Activated effector memory CD4-positive, alpha-beta T cell treated with Interleukin-2 at 50 U/mL for 16 hours (primary cell): ENCODE measurements at regions not wholly inside any gene's neighbourhood (a gene's known extent, or its start where the extent isn't known, plus 50 kb on each side); places are given as distances from the start of the nearest gene placed in this dataset.
"Not testable (repeated sequence)": the region's sequence is repeated elsewhere in the genome, so short reads cannot be mapped to it uniquely, and the experiment has no call there.

Source experiments
- DNase-seq: peaks from one replicate; pipeline ENCODE4 v3.0.0-alpha.2; 2020

- no peak for DNase-seq
Measured at GRCh38 chr3:66863205-66864111, 134.6 kb upstream of the KBTBD8 start.

DNA sequence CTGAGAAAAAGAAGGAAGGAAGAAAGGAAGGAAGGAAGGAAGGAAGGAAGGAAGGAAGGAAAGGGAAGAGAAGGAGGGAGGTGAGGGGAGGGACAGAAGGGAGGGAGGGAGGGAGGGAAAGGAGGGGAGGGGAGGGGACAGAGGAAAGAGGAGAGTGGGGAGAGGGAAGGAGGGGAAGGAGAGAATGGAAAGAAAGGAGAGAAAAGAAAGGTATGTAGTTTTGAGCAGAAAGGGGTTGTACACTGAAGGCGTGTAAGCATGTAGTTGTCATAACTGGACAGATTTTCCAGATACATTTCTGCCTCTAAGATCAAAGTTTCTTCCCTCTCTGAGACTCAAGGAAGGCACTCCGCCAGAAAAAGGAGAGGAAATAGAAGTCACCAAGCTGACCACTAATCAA is 113.4 kb upstream of the KBTBD8 start:
- no peak for DNase-seq

- DNase-seq, result no peak
Measured at GRCh38 chr3:66885326-66886000, 112.6 kb upstream of the KBTBD8 start.

- DNase-seq, result no peak
Measured at GRCh38 chr3:66889750-66890494, 108.2 kb upstream of the KBTBD8 start.

GRCh38 chr3:66898155-66898554 is 100.0 kb upstream of the KBTBD8 start:
- DNase-seq, result no peak

DNA sequence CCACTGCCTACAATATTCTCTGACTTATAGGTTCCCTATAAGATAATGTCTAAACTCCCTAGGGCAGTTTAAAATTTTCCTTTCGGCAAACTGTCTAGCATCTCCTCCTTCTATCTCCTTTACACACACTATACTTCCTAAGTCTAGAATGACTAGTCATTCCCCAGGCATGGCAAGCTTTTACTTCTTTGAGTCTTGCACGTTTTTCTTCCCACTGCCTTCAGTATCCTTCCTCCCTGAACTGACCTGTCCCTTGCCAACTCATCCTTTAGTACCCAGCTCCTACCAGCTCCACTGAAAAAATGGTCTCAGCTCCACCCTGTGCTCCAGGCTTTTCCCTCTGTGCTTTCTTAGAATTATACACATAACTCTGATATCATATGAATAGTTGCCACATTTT is 93.8 kb upstream of the KBTBD8 start:
- no peak for DNase-seq

DNA sequence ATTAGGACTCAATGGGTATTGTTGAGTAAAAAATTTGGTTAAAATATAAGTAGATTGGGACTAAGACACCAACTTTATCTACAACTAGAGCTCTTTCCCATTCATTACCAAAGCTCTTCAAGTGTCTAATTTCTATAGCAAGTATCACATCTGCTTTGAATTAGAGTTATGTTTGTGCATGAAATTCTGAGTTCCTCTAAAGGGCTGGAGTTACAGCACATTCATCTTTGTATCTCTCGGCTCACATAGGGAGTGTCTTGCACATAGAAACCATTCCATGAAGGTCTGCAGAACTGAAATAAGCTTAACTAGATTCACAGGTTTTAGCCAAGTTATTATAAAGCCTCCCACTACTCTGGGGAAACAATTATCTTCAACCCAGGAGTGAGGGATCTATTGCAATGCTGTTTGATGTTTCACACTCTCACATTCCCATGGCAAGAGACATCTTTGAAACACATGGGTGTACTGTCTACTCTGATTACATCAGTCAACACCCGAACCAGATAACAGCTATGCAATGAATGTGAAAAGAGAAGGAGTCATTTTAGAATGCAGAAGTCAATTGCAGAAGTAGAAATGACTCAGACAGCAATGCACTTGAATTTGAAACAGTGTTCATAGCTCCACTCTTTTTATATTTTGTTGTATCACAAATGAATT is 93.1 kb upstream of the KBTBD8 start:
- DNase-seq, result no peak

DNA sequence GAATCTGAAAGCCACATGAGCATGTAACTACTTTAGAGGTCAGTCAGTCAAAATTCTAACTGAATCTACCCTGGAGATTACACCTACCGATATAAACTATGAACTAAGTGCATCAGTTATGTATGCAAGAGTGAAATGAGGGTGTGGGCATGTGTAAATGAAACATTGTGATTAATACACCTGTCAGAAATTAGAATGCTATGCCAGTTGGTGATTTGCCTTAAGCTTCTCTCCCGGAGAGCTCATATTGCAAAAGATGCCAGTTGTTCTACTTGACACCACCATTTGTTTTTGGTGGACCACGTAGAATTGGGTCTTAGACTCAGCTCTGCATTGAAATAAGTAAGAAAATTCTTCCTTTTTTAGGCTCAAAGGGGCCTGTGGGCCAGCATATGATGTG is 91.0 kb upstream of the KBTBD8 start:
- DNase-seq, result no peak

GRCh38 chr3:66910266-66911055 is 87.6 kb upstream of the KBTBD8 start:
- no peak for DNase-seq

DNA sequence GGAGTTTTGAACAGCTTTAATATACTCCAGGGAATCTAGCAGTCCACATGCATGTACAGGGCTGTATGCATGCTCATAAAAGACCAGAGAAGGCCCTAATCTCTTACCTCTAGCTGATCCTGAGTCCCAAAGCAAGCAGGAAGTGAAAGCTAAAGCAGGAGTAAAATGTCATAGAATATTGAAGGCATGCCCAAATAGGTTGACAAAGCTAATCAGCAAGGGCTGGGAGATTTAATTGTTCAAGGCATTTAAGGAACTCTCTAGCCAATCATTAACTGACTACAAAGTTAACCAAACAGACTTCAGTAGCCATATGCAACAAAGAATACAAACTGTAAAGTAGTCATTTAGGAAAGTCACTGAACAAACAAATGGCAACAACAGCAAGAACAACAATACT is 85.8 kb upstream of the KBTBD8 start:
- DNase-seq, result no peak

DNA sequence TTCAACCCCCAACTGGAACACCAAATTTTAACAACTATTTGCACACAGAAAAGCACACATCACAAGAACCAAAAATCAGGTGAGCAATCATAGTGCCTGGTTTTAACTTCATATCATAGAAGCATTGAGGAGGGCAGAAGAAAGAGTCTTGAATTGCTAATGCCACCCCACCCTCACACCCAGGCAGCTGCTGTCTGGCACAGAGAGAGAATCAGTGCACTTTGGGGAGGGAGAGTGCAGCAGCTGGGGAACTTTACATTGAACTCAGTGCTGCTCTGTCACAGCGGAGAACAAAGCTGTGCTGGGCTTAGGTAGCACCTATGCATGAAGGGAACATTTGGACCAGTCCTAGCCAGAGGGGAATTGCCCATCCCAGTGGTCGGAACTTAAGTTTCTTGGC is 76.0 kb upstream of the KBTBD8 start:
- DNase-seq, result no peak

GRCh38 chr3:66923969-66924368 is 74.1 kb upstream of the KBTBD8 start:
- no peak for DNase-seq

DNA sequence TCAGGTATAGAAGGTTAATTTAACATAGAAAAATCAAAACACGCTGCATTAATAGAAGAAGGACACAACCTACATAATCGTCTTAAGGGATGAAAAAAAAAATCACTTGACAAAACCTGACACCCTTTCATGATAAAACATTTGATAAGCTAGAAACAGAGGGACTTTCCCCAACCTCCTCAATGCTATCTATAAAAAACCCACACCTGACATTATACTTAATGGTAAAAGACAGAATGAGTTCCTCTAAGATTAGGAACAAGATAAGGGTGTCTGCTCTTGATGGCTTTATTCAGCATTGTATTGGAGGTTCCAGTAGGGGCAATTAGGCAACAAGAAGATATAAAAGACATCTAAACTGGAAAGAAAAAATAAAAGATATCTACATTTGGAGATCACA is 69.9 kb upstream of the KBTBD8 start:
- no peak for DNase-seq

DNA sequence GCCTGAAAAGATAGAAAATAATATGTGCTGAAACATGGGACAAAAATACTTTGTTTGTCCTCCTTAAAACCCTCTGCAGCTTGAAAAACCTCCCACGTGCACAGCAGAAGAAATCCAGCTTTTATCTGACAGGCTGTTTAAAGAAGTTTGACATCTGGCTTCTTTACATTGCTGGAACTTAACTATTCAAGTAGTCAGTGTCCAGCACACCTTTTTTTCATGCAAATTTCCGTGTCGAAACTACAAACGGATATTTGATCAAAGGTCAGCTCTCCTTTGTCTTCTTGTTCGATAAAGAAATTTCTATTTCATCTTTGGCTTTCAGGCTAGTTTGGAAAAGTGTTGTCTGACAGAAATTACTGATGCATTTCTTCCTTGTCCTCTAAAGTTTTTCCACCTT is 66.8 kb upstream of the KBTBD8 start:
- DNase-seq, result no peak

DNA sequence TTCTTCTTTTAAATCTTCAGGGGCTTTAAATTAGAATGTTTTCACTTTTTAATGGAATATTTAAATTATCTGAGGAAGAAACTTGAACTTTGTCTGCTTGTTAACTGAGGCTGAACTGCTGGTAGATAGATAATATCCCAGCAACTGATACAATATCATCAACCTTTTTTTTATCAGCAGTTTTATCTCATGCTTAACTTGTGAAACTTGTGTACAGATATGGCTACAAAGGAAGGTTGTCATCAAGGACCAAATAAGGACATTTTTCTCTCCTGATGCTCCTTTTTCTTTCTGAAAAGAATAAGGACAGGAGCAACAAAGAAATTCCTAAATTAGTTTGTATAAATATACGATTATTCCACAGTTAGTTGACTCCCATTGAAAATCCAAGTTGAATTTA is 66.4 kb upstream of the KBTBD8 start:
- DNase-seq, result no peak

GRCh38 chr3:66933233-66933632 is 64.9 kb upstream of the KBTBD8 start:
- DNase-seq, result no peak

GRCh38 chr3:66934041-66934440 is 64.1 kb upstream of the KBTBD8 start:
- no peak for DNase-seq

DNA sequence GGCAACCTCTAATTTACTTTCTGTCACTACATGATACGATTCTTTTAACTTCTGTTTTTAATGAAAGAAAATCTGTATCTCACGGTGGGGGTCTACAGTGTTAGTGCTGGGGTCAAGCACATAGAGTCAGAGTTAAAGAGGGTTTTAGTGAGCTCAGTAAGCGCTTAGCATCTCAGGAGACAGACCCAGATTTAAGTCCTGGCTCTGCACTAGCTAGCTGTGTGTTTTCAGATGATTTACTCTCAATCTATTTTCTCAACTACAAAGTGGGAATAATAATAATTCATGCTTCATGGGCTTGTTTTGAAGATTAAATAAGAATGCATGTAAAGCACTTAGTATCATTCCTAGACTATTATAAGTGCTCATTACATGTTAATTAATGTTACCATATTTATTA is 63.4 kb upstream of the KBTBD8 start:
- DNase-seq, result no peak

DNA sequence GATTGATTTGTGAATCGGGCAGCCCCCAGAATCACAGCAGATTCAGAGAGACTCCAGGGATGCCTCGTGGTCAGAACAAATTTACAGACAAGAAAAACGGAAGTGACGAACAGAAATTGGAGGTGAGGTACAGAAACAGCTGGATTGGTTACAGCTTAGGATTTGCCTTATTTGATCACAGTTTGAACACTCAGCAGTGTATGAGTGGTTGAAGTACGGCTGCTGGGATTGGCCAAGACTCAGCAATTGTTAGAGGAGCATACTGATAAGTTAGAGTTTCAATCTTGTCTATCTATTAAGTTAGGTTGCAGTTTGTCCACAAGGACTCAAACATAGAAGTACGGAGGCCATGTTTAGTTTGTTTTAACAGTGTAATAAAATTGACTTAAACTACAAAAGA is 61.1 kb upstream of the KBTBD8 start:
- DNase-seq, result not testable (repeated sequence)

GRCh38 chr3:66938338-66938963 is 59.7 kb upstream of the KBTBD8 start:
- DNase-seq, result no peak

DNA sequence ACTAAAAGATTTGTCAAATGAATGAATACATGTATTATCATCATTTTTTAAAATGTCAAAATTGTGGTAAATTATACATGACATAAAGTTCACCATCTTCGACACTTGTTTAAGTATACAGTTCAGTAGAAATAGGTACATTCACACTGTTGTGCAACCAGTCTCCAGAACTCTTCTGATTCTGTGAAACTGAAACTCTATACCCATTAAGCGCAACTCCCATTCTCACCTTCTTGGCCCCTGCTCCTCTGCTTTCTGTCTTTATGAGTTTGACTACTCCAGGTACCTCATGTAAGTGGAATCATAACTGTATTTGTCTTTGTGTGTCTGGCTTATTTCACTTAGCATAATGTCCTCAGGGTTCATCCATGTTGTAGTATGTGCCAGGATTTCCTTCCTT is 50.1 kb upstream of the KBTBD8 start:
- no peak for DNase-seq
